Sigmoid colon (tissue), 6 donors: ENCODE measurements at regions not wholly inside any gene's neighbourhood (a gene's known extent, or its start where the extent isn't known, plus 50 kb on each side); places are given as distances from the start of the nearest gene placed in this dataset.

Experiments
- DNase-seq: peaks from one replicate; pipeline ENCODE4 v3.0.0-alpha.2; 2019
- H3K27ac ChIP-seq, 4 donors: fragments of 200-600 bp; sonication (generic); one replicate each; pipeline ENCODE4 v1.5.1; 2016 to 2019; ENCODE audit warnings: mild to moderate bottlenecking in 1 of 4
- H3K27me3 ChIP-seq, 3 donors: fragments of 200-600 bp; sonication (generic); one replicate each; pipeline ENCODE4 v1.5.1; 2019; ENCODE audit warnings: mild to moderate bottlenecking in 1 of 3
- H3K36me3 ChIP-seq, 4 donors: fragments of 200-600 bp; sonication (generic); one replicate each; pipeline ENCODE4 v1.5.1; 2016 to 2019
- H3K4me1 ChIP-seq, 4 donors: fragments of 200-600 bp; sonication (generic); one replicate each; pipeline ENCODE4 v1.5.1; 2017 to 2019
- H3K4me3 ChIP-seq, 4 donors: fragments of 200-600 bp; sonication (generic); one replicate each; pipeline ENCODE4 v1.5.1; 2017 to 2019; ENCODE audit warnings: mild to moderate bottlenecking in 2 of 4, moderate library complexity in 1 of 4
- H3K9me3 ChIP-seq, 4 donors: fragments of 200-600 bp in 3 of 4; sonication (generic) in 3 of 4; one replicate each; pipeline versions ENCODE4 v1.5.1 to v1.6.1; 2013 to 2019
- EP300 ChIP-seq, 4 donors: sonication (generic); formaldehyde crosslinking; IDR thresholded peaks; one replicate each; pipeline ENCODE4 v1.6.1; 2017; ENCODE audit warnings: antibody characterized with exemption in 4 of 4
- POLR2A ChIP-seq, 2 donors: fragments of 450-650 bp; IDR thresholded peaks; one replicate each; pipeline ENCODE4 v1.6.1; 2016; ENCODE audit warnings: antibody characterized with exemption in 2 of 2, mild to moderate bottlenecking in 2 of 2, moderate library complexity in 2 of 2
- POLR2AphosphoS5 ChIP-seq, 4 donors: sonication (generic); formaldehyde crosslinking; IDR thresholded peaks; one replicate each; pipeline ENCODE4 v1.6.1; 2017; ENCODE audit warnings: antibody characterized with exemption in 4 of 4
- WGBS, 2 donors: extraction: QIAGEN DNeasy Blood & Tissue Kit; methylation state at CpG; one replicate each; pipeline ENCODE4 v1.1.7; 2013; 5-methylcytosine and 5-hydroxymethylcytosine counted together
- intact Hi-C: fragments of 100-400 bp; cut with DNase I; formaldehyde crosslinking; loops from one replicate; pipeline ENCODE4 v1.15.1; 2023
- TF ChIP-seq, protein P1 (sequence below), 4 experiments: fragments of 450-650 bp in 3 of 4; fragments of 200-600 bp in 1 of 4; IDR thresholded peaks; one replicate each; pipeline ENCODE4 v1.5.1; 2016 to 2019; ENCODE audit warnings: antibody characterized with exemption in 4 of 4, mild to moderate bottlenecking in 3 of 4, moderate library complexity in 2 of 4
- donor health status: healthy with polysubstance abuse.
- donor health status: healthy.

DNA sequence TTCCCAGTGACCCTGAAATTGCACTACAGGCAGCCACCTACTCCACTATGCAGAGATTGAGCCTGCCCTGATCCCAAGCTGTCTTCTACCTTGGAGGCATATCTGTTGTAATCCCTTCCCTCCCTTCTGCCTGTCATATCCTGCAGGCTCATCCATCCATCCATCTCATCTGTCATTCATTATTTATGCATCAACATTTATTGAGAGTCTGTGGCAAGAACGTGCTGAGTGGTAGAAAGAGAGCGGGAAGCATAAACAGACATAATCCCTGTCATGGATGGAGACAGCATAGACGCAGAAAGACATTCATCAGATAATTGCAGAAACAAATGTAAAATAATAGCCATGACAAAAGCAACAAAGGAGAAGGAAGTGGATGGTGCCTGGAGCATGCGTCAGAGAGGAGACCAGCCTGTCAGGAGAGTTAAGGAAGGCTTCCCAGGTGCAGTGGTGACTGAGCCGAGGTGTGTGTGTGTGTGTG, 89.5 kb upstream of the CALM2 start:
- Histone ChIP-seq H3K4me3 (no peak overlapping the region), H3K27ac (no peak overlapping the region), H3K4me1 (peaks cover 0 to 17% (median 13%) of the 10 kb centered on the region in 4 donors), H3K9me3 (no peaks in the 10 kb centered on the region), H3K36me3 (no peaks in the 10 kb centered on the region), H3K27me3 (no peaks in the 10 kb centered on the region)
- TF ChIP-seq POLR2AphosphoS5 (IDR thresholded peaks at IDR 0.05): no peak
- TF ChIP-seq EP300 (IDR thresholded peaks at IDR 0.05): no peak
- TF ChIP-seq, protein P1, sequence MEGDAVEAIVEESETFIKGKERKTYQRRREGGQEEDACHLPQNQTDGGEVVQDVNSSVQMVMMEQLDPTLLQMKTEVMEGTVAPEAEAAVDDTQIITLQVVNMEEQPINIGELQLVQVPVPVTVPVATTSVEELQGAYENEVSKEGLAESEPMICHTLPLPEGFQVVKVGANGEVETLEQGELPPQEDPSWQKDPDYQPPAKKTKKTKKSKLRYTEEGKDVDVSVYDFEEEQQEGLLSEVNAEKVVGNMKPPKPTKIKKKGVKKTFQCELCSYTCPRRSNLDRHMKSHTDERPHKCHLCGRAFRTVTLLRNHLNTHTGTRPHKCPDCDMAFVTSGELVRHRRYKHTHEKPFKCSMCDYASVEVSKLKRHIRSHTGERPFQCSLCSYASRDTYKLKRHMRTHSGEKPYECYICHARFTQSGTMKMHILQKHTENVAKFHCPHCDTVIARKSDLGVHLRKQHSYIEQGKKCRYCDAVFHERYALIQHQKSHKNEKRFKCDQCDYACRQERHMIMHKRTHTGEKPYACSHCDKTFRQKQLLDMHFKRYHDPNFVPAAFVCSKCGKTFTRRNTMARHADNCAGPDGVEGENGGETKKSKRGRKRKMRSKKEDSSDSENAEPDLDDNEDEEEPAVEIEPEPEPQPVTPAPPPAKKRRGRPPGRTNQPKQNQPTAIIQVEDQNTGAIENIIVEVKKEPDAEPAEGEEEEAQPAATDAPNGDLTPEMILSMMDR (IDR thresholded peaks at IDR 0.05): no peak
- no peak for TF ChIP-seq POLR2A (IDR thresholded peaks at IDR 0.05)
- DNase-seq: peak; percentile 9
- WGBS, 2 donors: 57 to 68% methylated on average over 5 of the region's 5 CpGs
- intact Hi-C loops: no loop called here

DNA sequence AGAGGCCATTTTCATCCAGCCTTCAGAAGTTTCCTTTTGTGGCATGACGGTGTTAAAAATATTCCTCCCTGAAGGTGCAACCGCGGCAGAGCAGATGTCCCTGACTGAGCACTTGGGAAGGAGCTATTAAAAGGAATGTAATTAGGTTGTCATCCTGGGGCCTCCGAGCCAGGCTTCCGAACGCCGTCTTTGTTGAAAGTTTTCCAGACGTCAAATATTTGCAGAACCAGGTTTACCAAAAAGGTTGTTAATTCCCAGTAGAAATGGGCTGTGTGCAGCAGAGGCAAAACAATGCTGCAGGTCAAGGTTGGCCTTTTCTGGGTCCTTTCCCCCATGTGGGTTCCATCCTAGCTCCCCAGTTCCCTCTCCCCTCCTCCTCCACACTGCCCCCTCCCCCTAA, 88.8 kb upstream of the CALM2 start:
- 16 to 58% methylated on average over 8 of the region's 8 CpGs for WGBS, 2 donors
- H3K27ac ChIP-seq: no peak overlapping the region
- intact Hi-C loops: no loop called here
- H3K36me3 ChIP-seq: no peaks in the 10 kb centered on the region
- no peak overlapping the region for H3K4me3 ChIP-seq
- peak; percentile 20 for DNase-seq
- H3K27me3 ChIP-seq: no peaks in the 10 kb centered on the region
- H3K9me3 ChIP-seq: no peaks in the 10 kb centered on the region
- H3K4me1 ChIP-seq: peaks cover 0 to 17% (median 13%) of the 10 kb centered on the region in 4 donors
- no peak for TF ChIP-seq EP300 (IDR thresholded peaks at IDR 0.05)
- no peak for TF ChIP-seq POLR2A (IDR thresholded peaks at IDR 0.05)
- TF ChIP-seq, protein P1 (IDR thresholded peaks at IDR 0.05): no peak
- TF ChIP-seq POLR2AphosphoS5 (IDR thresholded peaks at IDR 0.05): no peak

- Histone ChIP-seq H3K27me3 (no peaks in the 10 kb centered on the region), H3K4me1 (peaks cover 0 to 17% (median 10%) of the 10 kb centered on the region in 4 donors), H3K27ac (no peak overlapping the region), H3K9me3 (no peaks in the 10 kb centered on the region), H3K36me3 (no peaks in the 10 kb centered on the region), H3K4me3 (no peak overlapping the region)
- 79 to 94% methylated on average over 8 of the region's 8 CpGs for WGBS, 2 donors
- TF ChIP-seq POLR2A (IDR thresholded peaks at IDR 0.05) (no peak), POLR2AphosphoS5 (IDR thresholded peaks at IDR 0.05) (no peak), EP300 (IDR thresholded peaks at IDR 0.05) (no peak)
- TF ChIP-seq, protein P1 (IDR thresholded peaks at IDR 0.05): no peak
- DNase-seq: no peak
- intact Hi-C loops: no loop called here
Measured at GRCh38 chr2:47264686-47265085, 88.4 kb upstream of the CALM2 start.

DNA sequence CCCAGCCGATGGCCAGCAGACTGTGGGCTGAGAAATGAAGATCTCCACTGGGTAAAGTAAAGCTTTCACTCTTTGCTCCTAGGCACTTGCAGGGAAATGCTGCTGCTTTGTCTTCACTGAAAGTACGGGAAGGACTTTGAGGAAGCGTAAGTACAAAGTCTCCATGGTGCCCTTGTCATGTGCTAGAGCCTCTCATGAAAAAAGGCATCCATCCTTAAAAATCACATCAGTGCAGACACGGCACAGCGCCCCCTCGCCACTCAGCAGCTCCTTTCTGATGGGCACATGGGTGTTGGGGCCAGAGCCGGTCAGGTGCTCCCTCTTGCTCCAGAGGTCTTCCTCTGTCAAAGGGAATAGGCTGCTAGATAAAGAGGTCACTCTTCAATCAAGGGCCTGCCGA, 87.8 kb upstream of the CALM2 start:
- 81 to 89% methylated on average over 8 of the region's 8 CpGs for WGBS, 2 donors
- TF ChIP-seq EP300 (IDR thresholded peaks at IDR 0.05): no peak
- TF ChIP-seq, protein P1 (IDR thresholded peaks at IDR 0.05): no peak
- TF ChIP-seq POLR2AphosphoS5 (IDR thresholded peaks at IDR 0.05): no peak
- no peak for TF ChIP-seq POLR2A (IDR thresholded peaks at IDR 0.05)
- Histone ChIP-seq H3K27ac (no peak overlapping the region), H3K9me3 (no peaks in the 10 kb centered on the region), H3K36me3 (no peaks in the 10 kb centered on the region), H3K27me3 (no peaks in the 10 kb centered on the region), H3K4me3 (no peak overlapping the region), H3K4me1 (peaks cover 0 to 11% (median 4%) of the 10 kb centered on the region in 4 donors)
- intact Hi-C loops: no loop called here
- no peak for DNase-seq

DNA sequence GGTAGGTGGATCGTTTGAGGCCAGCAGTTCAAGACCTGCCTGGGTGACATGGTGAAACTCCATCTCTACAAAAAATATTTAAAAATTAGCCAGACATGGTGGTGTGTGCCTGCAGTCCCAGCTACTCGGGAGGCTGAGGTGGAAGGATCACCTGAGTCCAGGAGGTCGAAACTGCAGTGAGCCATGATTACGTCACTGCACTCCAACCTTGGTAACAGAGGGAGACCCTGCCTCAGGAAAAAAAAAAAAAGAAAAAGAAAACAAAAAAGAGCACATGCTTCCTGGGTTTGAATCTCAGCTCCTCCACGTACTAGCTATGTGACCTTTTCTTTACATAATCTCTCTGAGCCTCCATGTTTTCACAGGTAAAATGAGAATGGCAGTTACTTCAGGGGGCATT, 86.3 kb upstream of the CALM2 start:
- TF ChIP-seq EP300 (IDR thresholded peaks at IDR 0.05) (no peak), POLR2AphosphoS5 (IDR thresholded peaks at IDR 0.05) (no peak), POLR2A (IDR thresholded peaks at IDR 0.05) (no peak)
- TF ChIP-seq, protein P1 (IDR thresholded peaks at IDR 0.05): no peak
- intact Hi-C loops: no loop called here
- H3K36me3 ChIP-seq: no peaks in the 10 kb centered on the region
- H3K27ac ChIP-seq: no peak overlapping the region
- H3K4me3 ChIP-seq: no peak overlapping the region
- DNase-seq: no peak
- H3K27me3 ChIP-seq: no peaks in the 10 kb centered on the region
- no peaks in the 10 kb centered on the region for H3K9me3 ChIP-seq
- 93 to 96% methylated on average over 5 of the region's 5 CpGs for WGBS, 2 donors
- H3K4me1 ChIP-seq: peaks cover 0 to 8% (median 0%) of the 10 kb centered on the region in 4 donors
